HG03060 (cell line): ENCODE measurements at regions not wholly inside any gene's neighbourhood (a gene's known extent, or its start where the extent isn't known, plus 50 kb on each side); places are given as distances from the start of the nearest gene placed in this dataset.

Experiments
- ATAC-seq: cut with Tn5 transposase; IDR thresholded peaks from one replicate; pipeline ENCODE4 v1.9.1; 2021; ENCODE audit warnings: low read depth, moderate number of reproducible peaks; ENCODE audit not compliant: unreplicated experiment

DNA sequence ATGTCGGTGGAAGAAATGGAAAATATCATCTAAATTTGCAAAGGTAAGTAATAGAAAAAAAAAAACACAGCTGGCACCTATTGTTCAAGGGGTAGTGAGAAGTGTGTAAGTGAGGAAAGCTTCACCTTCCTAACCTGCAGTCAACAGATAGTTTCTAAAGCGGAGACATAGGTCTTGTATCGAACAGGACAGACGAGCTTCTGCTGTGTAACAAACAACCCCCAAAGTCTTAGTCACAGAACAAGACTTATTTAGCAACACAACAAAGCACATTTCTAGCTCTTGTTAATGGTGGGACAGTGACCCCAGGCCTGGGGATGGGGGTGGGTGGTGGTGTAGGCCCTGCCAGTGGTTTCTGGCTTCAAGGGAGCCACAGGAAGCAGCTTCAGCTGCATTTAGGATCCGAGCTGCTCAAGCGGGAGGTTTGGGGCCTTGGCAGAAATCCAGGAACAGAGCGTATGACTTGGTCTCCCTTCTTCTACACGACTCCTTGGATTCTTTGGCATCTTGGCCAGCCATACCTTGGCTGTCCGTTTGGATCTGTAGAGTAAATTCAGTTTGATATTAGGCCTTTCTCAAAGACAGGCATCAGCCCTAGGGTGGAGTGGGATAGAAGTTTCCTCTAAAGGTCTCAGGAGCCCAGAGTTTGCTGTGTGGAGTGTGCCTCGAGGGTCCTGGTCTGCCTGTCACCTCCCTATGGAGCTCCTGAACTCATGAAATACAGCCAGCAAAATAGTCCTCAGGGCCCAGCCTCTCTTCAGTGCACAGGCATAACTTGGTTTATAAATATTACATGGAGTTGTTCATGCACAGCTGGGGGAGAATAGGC lies 56.9 kb upstream of the SHH start:
- ATAC-seq, result no peak

- ATAC-seq, result no peak
Observed at GRCh38 chr7:155867734-155868400, 55.6 kb upstream of the SHH start.

- no peak for ATAC-seq
Observed at GRCh38 chr7:155867280-155867679, 55.0 kb upstream of the SHH start.

DNA sequence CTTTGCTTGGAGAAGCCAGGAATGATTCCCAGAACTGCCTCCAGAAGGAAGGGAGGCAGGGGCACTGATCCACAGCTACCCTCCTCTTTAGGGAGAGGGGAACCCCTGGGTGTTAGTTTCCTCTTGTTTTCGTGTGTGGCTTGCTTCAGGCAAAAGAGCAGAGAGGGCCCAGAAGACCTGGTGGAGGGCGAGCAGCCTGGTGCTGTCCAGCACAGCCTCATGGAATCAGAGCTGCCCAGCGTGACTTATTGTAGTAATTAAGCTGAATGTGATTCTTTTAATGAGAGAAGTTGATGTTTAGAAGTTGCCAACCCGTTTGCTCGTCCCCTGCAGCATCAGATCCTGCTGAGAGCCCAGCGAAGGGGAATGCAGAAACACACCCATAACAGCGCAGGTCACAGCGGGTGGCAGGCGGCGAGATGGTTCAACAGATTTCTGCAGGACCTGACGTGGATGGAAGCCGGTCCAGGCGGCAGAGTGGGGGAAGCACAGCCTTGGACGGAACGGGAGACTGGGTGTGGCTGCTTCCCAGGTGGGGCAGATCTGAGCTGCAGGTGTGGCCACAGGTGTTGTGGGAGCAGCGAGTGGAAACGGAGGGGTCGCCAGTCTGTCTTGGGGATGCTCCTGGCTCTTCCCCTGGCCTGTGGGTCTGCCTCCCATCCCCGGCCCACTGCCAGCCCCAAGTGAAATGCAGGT lies 53.7 kb upstream of the SHH start:
- no peak for ATAC-seq

- ATAC-seq, result no peak
Observed at GRCh38 chr7:155864991-155865690, 52.9 kb upstream of the SHH start.

- no peak for ATAC-seq
Observed at GRCh38 chr7:155864271-155864985, 52.2 kb upstream of the SHH start.

DNA sequence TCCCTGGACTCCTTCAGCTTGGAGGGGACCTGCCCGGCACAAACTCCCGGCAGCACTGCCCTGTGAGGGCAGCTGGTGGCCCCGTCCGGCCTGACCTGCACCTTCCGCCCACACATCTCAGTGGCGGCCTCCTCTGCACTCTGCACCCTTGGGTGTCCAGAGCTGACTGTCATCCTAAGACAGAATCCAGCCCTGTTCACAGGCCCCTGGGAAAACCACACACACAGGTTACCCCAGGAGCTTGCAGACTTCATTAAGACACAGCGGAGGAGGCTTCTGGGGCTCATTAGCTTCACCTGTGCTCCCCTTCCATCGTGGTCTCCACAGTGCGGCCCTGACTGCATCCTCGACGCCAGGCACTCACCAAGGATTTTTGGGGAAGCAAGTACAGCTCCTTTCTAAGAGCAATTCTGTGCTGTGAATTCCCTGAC lies 51.5 kb upstream of the SHH start:
- no peak for ATAC-seq

DNA sequence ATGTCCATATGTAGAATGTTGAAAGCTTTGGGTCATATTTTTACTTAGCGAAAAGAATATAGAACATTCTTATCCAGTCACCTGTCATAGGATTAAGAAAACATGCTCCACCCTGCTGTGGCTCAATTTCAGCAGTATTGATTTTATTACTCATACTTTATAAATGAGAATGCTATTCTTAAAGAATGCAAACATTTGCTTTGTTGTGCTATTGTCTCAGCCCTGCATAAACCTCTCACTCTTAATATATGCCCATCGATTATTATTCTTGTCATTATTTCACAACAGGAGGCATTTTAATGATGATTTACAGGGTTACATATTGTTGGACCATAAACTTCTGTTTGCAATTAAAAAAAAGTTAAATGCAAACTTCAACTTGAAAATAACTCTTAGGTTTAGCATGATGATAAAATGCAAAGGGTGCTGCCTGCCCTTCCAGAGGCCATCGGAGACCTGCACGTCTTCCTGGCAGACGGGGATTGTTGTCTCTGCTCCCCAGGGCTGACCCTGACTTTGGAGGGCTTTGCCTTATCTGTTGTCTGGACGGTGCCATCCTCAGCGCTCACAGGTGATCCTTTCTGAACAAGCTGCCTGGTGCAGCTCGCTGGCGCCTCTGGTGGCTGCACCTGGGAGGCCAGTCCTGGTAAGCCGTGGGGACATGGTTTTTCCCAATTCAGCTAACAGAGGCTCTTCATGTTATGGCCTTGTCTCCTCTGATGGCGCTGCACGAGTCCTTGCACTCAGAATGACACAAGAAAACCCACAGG lies 50.0 kb upstream of the SHH start:
- ATAC-seq, result no peak
